B cell (primary cell): ENCODE measurements at regions not wholly inside any gene's neighbourhood (a gene's known extent, or its start where the extent isn't known, plus 50 kb on each side); places are given as distances from the start of the nearest gene placed in this dataset.

Experiments used
- EZH2 ChIP-seq: IDR thresholded peaks from 2 replicates; pipeline ENCODE4 v1.6.1; 2012; ENCODE audit warnings: borderline replicate concordance, low read depth, mild to moderate bottlenecking, moderate library complexity, low read length; ENCODE audit not compliant: insufficient read depth, poor library complexity, severe bottlenecking
- TF ChIP-seq, protein P1 (sequence below): fragments of 200-600 bp; IDR thresholded peaks from one replicate; pipeline ENCODE4 v1.8.0; 2022; ENCODE audit warnings: antibody characterized with exemption, mild to moderate bottlenecking

DNA sequence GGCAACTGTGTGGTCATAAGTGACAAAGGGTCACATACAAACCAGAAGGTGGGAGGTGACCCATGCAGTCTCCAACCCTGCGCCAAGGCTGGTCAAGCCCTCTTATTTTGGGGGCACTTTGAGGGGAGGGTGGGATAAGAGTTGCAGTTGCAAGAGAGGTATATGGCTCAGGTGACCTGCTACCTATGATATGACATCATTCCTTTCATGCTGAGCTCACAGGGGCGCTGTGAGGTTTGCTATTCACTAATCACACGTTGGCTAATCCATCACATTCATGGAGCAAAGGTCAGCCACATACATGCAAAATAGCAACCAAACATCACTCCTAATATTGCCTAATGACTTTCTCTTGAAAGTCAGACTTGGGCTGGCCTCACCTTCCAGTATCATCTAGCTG, 72.0 kb upstream of the PAXBP1 start:
- TF ChIP-seq, protein P1, sequence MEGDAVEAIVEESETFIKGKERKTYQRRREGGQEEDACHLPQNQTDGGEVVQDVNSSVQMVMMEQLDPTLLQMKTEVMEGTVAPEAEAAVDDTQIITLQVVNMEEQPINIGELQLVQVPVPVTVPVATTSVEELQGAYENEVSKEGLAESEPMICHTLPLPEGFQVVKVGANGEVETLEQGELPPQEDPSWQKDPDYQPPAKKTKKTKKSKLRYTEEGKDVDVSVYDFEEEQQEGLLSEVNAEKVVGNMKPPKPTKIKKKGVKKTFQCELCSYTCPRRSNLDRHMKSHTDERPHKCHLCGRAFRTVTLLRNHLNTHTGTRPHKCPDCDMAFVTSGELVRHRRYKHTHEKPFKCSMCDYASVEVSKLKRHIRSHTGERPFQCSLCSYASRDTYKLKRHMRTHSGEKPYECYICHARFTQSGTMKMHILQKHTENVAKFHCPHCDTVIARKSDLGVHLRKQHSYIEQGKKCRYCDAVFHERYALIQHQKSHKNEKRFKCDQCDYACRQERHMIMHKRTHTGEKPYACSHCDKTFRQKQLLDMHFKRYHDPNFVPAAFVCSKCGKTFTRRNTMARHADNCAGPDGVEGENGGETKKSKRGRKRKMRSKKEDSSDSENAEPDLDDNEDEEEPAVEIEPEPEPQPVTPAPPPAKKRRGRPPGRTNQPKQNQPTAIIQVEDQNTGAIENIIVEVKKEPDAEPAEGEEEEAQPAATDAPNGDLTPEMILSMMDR, result no peak
- TF ChIP-seq EZH2, result no peak
